ENCODE measurements at regions not wholly inside any gene's neighbourhood (a gene's known extent, or its start where the extent isn't known, plus 50 kb on each side); places are given as distances from the start of the nearest gene placed in this dataset.

DNA sequence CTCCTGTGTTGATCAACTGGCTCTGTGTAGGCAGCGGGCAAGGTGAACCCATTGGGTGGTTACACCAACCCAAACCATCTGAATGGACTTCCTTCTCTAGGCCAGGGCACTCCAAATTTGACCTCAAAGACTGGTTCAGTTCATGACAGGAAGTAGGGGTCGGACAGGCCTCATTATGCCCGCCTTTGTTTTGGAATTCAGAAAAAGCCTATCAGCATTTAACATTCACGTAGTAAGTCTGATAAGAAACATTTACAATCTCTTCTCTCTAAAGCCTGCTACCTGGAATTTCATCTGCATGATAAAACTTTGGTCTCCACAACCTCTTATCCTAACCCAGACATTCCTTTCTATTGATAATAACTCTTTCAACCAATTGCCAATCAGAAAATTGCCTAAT is 97.1 kb upstream of the ETV3 start:
- ChIA-PET CTCF (no interaction called here), POLR2A (no interaction called here)
- no peaks in the 10 kb centered on the region for H3K4me1 ChIP-seq (ENCODE audit: control insufficient read depth in 1 of 2, extremely low read depth in 1 of 2, insufficient read depth in 2 of 2, low read length in 2 of 2)
- peaks cover 13 to 16% of the 10 kb centered on the region in 2 donors for H3K27me3 Mint-ChIP-seq
- no peaks in the 10 kb centered on the region for H3K9me3 ChIP-seq
- no peaks in the 10 kb centered on the region for H3K9me3 Mint-ChIP-seq
- 78% methylated on average over 3 of the region's 4 CpGs for WGBS (ENCODE audit: insufficient coverage)
- no peaks in the 10 kb centered on the region for H3K4me1 Mint-ChIP-seq
- no peak overlapping the region for H3K4me3 Mint-ChIP-seq
- peaks cover 0 to 4% of the 10 kb centered on the region in 2 experiments for H3K27me3 ChIP-seq (replicated peaks in 1 of 2; ENCODE audit: control insufficient read depth in 2 of 2, extremely low read depth in 1 of 2, insufficient read depth in 2 of 2, low read length in 1 of 2)
- no peak overlapping the region for H3K4me3 ChIP-seq (ENCODE audit: control insufficient read depth in 1 of 2, extremely low read depth in 1 of 2, low read length in 1 of 2)
- ATAC-seq (replicated peaks in 1 of 4) (no peak), DNase-seq (no peak)
- H3K36me3 ChIP-seq (ENCODE audit: control insufficient read depth in 2 of 2, extremely low read depth in 1 of 2, insufficient read depth in 1 of 2, low read length in 1 of 2): no peaks in the 10 kb centered on the region
- no peak overlapping the region for H3K27ac Mint-ChIP-seq
- H3K27ac ChIP-seq (ENCODE audit: low read length): no peak overlapping the region
- H3K36me3 Mint-ChIP-seq: no peaks in the 10 kb centered on the region

DNA sequence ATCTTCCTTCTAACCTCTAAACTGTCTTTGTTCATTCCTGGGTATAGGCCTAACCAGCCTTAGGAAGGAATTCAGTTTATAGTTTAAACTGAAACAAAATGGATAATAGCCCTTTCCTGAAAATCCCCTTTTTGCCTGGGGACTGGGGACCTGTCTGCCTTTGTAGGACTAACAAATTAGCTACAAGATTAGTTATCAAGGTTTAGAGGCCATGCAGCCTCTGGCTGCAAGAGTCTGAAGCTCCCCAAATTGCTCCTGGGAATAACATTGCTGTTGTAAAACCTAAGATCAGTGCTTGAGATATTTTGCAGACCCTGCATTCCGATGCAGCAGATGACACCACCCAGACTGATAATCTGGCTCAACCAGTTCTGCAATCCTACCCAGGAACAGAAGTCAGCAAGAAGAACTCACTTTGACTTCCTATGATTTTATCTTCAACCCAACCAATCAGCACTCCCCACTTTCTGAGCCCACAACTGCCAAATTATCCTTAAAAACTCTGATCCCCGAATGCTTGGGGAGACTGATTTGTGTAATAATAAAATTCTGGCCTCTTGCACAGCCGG is 96.6 kb upstream of the ETV3 start:
- ATAC-seq (replicated peaks in 1 of 4): no peak
- Mint-ChIP-seq H3K27me3 (peaks cover 13 to 19% of the 10 kb centered on the region in 2 donors), H3K27ac (no peak overlapping the region), H3K4me3 (no peak overlapping the region), H3K9me3 (no peaks in the 10 kb centered on the region), H3K4me1 (no peaks in the 10 kb centered on the region), H3K36me3 (no peaks in the 10 kb centered on the region)
- Histone ChIP-seq H3K27ac (ENCODE audit: low read length) (no peak overlapping the region), H3K9me3 (no peaks in the 10 kb centered on the region), H3K4me1 (ENCODE audit: control insufficient read depth in 1 of 2, extremely low read depth in 1 of 2, insufficient read depth in 2 of 2, low read length in 2 of 2) (no peaks in the 10 kb centered on the region), H3K27me3 (replicated peaks in 1 of 2; ENCODE audit: control insufficient read depth in 2 of 2, extremely low read depth in 1 of 2, insufficient read depth in 2 of 2, low read length in 1 of 2) (peaks cover 0 to 4% of the 10 kb centered on the region in 2 experiments), H3K36me3 (ENCODE audit: control insufficient read depth in 2 of 2, extremely low read depth in 1 of 2, insufficient read depth in 1 of 2, low read length in 1 of 2) (no peaks in the 10 kb centered on the region), H3K4me3 (ENCODE audit: control insufficient read depth in 1 of 2, extremely low read depth in 1 of 2, low read length in 1 of 2) (no peak overlapping the region)
- DNase-seq: no peak
- POLR2A ChIA-PET: no interaction called here
- CTCF ChIA-PET: no interaction called here
- WGBS (ENCODE audit: insufficient coverage): 88% methylated on average over 1 of the region's 3 CpGs

DNA sequence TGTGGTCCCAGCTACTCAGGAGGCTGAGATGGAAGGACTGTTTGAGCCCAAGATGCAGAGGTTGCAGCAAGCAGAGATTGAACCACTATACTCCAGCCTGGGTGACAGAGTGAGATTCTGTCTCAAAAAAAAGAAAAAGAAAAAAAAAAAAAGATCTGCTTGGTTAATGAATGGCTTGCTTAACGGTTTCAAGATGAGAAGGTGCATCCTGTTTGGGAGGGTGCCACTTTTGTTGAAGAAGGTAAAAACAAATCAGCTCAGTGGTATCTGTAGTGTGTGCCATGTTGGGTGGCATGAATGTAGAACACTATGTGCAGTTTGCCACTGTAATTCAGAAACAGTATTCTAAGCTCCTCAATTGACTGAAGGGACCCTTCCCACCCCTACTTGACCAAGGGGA is 94.9 kb upstream of the ETV3 start:
- no peaks in the 10 kb centered on the region for H3K9me3 ChIP-seq
- 0% methylated on average over 1 of the region's 1 CpG for WGBS (ENCODE audit: insufficient coverage)
- no peak overlapping the region for H3K27ac Mint-ChIP-seq
- ChIA-PET POLR2A (no interaction called here), CTCF (no interaction called here)
- peaks cover 16 to 20% of the 10 kb centered on the region in 2 donors for H3K27me3 Mint-ChIP-seq
- no peaks in the 10 kb centered on the region for H3K4me1 Mint-ChIP-seq
- H3K4me3 ChIP-seq (ENCODE audit: control insufficient read depth in 1 of 2, extremely low read depth in 1 of 2, low read length in 1 of 2): no peak overlapping the region
- H3K27me3 ChIP-seq (replicated peaks in 1 of 2; ENCODE audit: control insufficient read depth in 2 of 2, extremely low read depth in 1 of 2, insufficient read depth in 2 of 2, low read length in 1 of 2): peaks cover 0 to 4% of the 10 kb centered on the region in 2 experiments
- H3K36me3 Mint-ChIP-seq: no peaks in the 10 kb centered on the region
- no peak for ATAC-seq (replicated peaks in 1 of 4)
- no peaks in the 10 kb centered on the region for H3K36me3 ChIP-seq (ENCODE audit: control insufficient read depth in 2 of 2, extremely low read depth in 1 of 2, insufficient read depth in 1 of 2, low read length in 1 of 2)
- H3K27ac ChIP-seq (ENCODE audit: low read length): no peak overlapping the region
- H3K4me1 ChIP-seq (ENCODE audit: control insufficient read depth in 1 of 2, extremely low read depth in 1 of 2, insufficient read depth in 2 of 2, low read length in 2 of 2): no peaks in the 10 kb centered on the region
- DNase-seq: no peak
- no peak overlapping the region for H3K4me3 Mint-ChIP-seq
- no peaks in the 10 kb centered on the region for H3K9me3 Mint-ChIP-seq

DNA sequence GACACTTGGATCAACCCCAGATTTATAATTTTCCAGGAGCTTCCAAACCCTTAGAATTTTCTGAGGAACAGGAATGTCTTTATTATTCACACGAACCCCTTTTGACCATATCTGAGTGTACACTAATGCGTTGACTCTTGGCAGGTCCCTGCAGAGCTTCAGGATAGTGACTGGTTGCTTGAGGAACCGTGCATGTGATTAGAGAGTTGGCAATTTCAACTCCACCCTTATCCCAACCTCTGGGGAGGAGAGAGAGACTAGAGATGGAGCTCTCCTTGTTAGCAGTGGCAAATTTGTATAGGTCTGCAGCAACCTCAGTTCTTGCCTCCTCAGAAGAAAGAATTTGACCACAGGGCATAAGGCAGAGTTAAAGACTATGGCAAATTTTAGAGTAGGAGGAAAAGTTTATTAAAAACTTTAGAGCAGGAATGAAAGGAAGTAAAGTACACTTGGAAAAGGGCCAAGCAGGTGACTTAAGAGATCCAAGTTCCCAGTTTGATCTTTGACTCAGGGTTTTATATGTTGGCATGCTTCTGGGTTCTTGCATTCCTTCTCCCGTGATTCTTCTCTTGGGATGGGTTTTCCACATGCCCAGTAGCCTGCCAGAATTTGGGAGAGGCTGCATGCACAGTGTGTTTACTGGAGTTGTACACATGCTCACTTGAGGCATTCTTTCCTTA is 93.8 kb upstream of the ETV3 start:
- Histone ChIP-seq H3K4me1 (ENCODE audit: control insufficient read depth in 1 of 2, extremely low read depth in 1 of 2, insufficient read depth in 2 of 2, low read length in 2 of 2) (no peaks in the 10 kb centered on the region), H3K27ac (ENCODE audit: low read length) (no peak overlapping the region), H3K9me3 (no peaks in the 10 kb centered on the region), H3K36me3 (ENCODE audit: control insufficient read depth in 2 of 2, extremely low read depth in 1 of 2, insufficient read depth in 1 of 2, low read length in 1 of 2) (no peaks in the 10 kb centered on the region), H3K27me3 (replicated peaks in 1 of 2; ENCODE audit: control insufficient read depth in 2 of 2, extremely low read depth in 1 of 2, insufficient read depth in 2 of 2, low read length in 1 of 2) (no peaks in the 10 kb centered on the region), H3K4me3 (ENCODE audit: control insufficient read depth in 1 of 2, extremely low read depth in 1 of 2, low read length in 1 of 2) (no peak overlapping the region)
- CTCF ChIA-PET: no interaction called here
- Mint-ChIP-seq H3K9me3 (no peaks in the 10 kb centered on the region), H3K27me3 (peaks cover 12 to 19% of the 10 kb centered on the region in 2 donors), H3K4me3 (no peak overlapping the region), H3K27ac (no peak overlapping the region), H3K36me3 (no peaks in the 10 kb centered on the region), H3K4me1 (no peaks in the 10 kb centered on the region)
- POLR2A ChIA-PET: no interaction called here
- no peak for DNase-seq
- no peak for ATAC-seq (replicated peaks in 1 of 4)
- no CpG with 5 or more reads among the region's 4 CpGs for WGBS (ENCODE audit: insufficient coverage)

DNA sequence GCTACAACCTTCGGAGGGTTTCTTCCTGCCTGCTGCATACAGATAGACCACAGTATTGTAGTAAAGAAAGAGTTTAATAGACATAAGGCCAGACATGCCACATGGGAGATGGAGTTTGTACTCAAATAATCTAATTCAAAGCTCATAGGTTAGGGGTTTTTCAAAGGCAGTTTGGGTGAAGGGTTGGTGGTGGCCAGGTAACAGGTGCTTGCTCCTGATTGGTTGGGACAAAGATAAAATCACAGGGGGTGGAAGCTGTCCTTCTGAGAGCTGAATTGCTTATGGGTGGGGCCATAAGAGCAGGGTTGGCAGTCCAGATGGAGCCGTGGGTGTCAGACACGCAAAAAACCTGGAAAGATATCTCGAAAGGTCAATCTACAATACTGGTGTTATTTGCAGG is 92.3 kb upstream of the ETV3 start:
- H3K27ac Mint-ChIP-seq: no peak overlapping the region
- 67% methylated on average over 1 of the region's 4 CpGs for WGBS (ENCODE audit: insufficient coverage)

DNA sequence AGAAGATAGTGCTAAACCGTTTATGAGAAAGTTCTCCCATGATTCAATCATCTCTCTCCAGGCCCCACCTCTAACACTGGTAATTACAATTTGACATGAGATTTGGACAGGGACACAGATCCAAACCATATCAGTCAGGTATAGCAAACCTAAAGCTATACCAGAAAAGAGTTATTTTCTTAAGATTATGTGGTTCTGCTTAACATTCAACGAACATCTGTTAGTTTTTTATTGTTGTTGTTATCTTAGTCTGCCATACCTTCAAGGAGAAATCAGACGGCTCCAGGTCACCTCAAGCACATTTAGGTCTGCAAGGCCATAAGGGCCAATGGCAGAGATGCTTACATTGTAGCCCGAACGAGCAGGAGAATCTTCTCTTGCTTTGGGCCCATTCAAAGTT is 89.5 kb upstream of the ETV3 start:
- ATAC-seq (replicated peaks in 1 of 4) (no peak), DNase-seq (no peak)
- Mint-ChIP-seq H3K9me3 (peaks cover 0 to 6% (median 5%) of the 10 kb centered on the region in 3 donors), H3K4me1 (no peaks in the 10 kb centered on the region), H3K27ac (no peak overlapping the region), H3K36me3 (no peaks in the 10 kb centered on the region), H3K27me3 (peaks cover 31 to 33% of the 10 kb centered on the region in 2 donors), H3K4me3 (no peak overlapping the region)
- H3K9me3 ChIP-seq: no peaks in the 10 kb centered on the region
- ChIA-PET POLR2A (no interaction called here), CTCF (no interaction called here)
- no peak overlapping the region for H3K27ac ChIP-seq (ENCODE audit: low read length)
- no peak overlapping the region for H3K4me3 ChIP-seq (ENCODE audit: control insufficient read depth in 1 of 2, extremely low read depth in 1 of 2, low read length in 1 of 2)
- no peaks in the 10 kb centered on the region for H3K36me3 ChIP-seq (ENCODE audit: control insufficient read depth in 2 of 2, extremely low read depth in 1 of 2, insufficient read depth in 1 of 2, low read length in 1 of 2)
- H3K4me1 ChIP-seq (ENCODE audit: control insufficient read depth in 1 of 2, extremely low read depth in 1 of 2, insufficient read depth in 2 of 2, low read length in 2 of 2): no peaks in the 10 kb centered on the region
- H3K27me3 ChIP-seq (replicated peaks in 1 of 2; ENCODE audit: control insufficient read depth in 2 of 2, extremely low read depth in 1 of 2, insufficient read depth in 2 of 2, low read length in 1 of 2): peaks cover 2% of the 10 kb centered on the region in 2 experiments
- WGBS (ENCODE audit: insufficient coverage): 60% methylated on average over 1 of the region's 5 CpGs

More for the DNA sequence above, 92.3 kb upstream of the ETV3 start:
- H3K27ac ChIP-seq (ENCODE audit: low read length): no peak overlapping the region
- DNase-seq (no peak), ATAC-seq (replicated peaks in 1 of 4) (no peak)
- ChIA-PET POLR2A (no interaction called here), CTCF (no interaction called here)
- no peaks in the 10 kb centered on the region for H3K9me3 ChIP-seq
- no peaks in the 10 kb centered on the region for H3K36me3 Mint-ChIP-seq
- H3K4me1 ChIP-seq (ENCODE audit: control insufficient read depth in 1 of 2, extremely low read depth in 1 of 2, insufficient read depth in 2 of 2, low read length in 2 of 2): no peaks in the 10 kb centered on the region
- H3K27me3 Mint-ChIP-seq: peaks cover 19 to 25% of the 10 kb centered on the region in 2 donors
- no peaks in the 10 kb centered on the region for H3K36me3 ChIP-seq (ENCODE audit: control insufficient read depth in 2 of 2, extremely low read depth in 1 of 2, insufficient read depth in 1 of 2, low read length in 1 of 2)
- peaks cover 0 to 2% of the 10 kb centered on the region in 2 experiments for H3K27me3 ChIP-seq (replicated peaks in 1 of 2; ENCODE audit: control insufficient read depth in 2 of 2, extremely low read depth in 1 of 2, insufficient read depth in 2 of 2, low read length in 1 of 2)
- peaks cover 0 to under 1% (median 0%) of the 10 kb centered on the region in 3 donors for H3K9me3 Mint-ChIP-seq
- no peak overlapping the region for H3K4me3 Mint-ChIP-seq
- H3K4me1 Mint-ChIP-seq: no peaks in the 10 kb centered on the region
- H3K4me3 ChIP-seq (ENCODE audit: control insufficient read depth in 1 of 2, extremely low read depth in 1 of 2, low read length in 1 of 2): no peak overlapping the region

Data from T-cell (primary cell).